GM11168 (cell line): ENCODE measurements at regions not wholly inside any gene's neighbourhood (a gene's known extent, or its start where the extent isn't known, plus 50 kb on each side); places are given as distances from the start of the nearest gene placed in this dataset.

Source experiments
- in situ Hi-C: fragments of 300-500 bp; cut with MboI; formaldehyde crosslinking; loops from one replicate; pipeline ENCODE4 v1.12.0; 2022; ENCODE audit warnings: low sequenced_read_pairs; ENCODE audit not compliant: unreplicated experiment

DNA sequence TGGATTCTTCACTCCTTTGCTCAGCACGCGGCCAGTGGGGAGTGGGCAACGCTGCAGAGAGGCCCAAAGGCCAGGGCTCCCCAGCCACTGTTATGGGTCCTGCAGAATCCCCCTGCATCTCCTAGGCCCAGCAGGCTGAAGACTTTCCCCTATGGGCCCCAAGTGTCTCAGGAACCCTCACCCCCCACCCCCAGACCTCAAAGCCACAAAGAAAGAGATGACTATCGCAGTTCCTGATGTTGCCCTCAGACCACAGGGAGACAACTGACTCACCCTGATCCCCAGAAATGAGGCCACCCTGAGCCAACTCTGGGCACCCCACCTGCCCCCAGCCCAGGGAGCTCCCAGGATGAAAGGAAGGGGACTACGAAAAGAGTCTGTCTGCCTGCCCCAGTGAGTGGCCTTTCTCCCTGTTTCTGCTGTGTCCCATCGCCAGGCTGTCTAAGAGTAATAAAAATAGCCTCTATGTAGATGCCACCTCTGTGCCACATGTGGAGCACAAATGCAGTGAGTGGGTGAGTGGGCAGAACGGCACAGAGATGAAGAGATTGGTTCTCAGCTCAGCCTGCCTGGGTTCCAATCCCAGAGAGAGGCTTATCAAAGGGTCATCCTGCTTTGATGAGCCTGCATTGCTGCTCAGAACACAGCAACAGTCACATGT is 283.0 kb downstream of the UACA start:
- in situ Hi-C loops, result loop anchor here (10.0 to 25.0 kb wide), 2 partner anchors 493 to 756 kb away; no protein-coding TSS in a partner anchor

DNA sequence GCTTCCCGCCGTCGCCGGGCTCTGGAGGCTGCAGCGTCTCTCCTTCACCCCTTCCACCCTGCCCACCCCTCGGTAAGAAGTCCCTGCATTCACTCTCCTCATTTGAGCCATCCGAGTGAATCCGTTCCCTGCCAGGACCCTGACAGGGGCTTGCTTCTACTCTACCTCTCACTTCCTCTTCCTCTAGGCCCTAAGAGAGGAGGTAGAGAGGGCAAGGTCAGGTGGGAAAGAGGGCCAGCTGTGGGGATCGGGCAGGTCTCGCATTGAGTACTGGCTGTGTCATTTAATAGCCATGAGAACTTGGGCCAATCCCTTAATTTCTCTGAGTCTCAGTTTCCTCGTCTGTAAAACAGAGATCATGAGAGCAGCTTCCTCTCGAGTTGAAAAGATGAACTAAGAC is 283.6 kb downstream of the UACA start:
- in situ Hi-C loops, result loop anchor here (10.0 to 25.0 kb wide), 2 partner anchors 492 to 755 kb away; no protein-coding TSS in a partner anchor

DNA sequence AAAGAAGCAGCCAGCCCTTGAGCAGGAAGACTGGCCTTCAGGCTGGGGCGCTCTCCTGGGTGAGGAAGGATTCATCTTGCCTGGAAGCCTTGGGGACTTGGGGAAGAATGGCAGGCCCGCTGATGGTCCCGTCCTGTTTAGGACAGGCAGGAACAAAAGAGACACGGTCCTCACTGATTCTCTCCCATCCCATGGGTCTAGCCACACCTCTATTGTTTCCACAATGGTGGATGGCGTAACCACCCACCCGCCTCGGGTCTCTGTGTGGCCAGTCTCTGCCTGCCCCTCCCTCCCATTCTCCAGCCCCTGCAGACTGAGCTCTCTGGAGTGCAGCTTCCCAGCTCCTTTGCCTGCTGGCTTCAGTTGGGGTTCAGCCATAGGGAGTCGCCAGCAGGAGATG is 284.3 kb downstream of the UACA start:
- in situ Hi-C loops, result loop anchor here (25.0 kb wide), 1 partner anchor 492 kb away; no protein-coding TSS in a partner anchor

DNA sequence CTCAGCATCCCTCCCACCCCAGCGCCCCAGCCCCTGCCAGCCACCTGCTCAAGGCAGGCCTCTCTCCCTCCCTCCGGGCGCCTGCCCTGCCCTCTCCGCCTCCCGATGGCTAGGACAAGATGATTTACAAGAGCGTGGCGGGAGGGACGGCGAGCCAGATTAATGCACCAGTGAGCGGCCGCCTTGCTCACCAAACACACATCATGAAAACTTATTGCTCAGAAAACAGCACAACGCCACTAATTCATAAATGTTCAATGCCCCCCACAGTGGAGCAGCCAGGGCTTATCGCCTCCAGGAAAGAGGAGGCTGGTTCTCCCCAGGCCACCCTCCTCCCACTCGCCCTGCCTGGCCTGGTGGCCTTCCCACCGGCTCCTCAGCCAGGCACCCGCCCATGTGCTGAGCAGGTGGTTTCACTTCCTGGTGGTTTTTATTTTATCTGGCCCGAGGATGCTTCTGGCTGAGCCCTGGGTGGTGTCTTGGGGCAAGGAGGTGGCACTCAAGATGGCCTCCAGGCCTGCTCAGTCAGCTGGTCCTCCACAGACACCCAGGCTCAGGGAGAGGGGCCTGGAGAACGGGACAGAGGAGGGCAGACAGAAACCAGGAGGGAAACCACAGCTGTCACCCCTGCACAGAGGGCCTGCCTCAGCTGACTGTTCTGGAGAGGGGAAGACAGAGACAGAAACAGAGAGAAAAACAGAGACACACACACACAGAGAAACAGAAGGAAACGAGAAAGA is 284.9 kb downstream of the UACA start:
- in situ Hi-C loops, result loop anchor here (25.0 kb wide), 1 partner anchor 491 kb away; no protein-coding TSS in a partner anchor

DNA sequence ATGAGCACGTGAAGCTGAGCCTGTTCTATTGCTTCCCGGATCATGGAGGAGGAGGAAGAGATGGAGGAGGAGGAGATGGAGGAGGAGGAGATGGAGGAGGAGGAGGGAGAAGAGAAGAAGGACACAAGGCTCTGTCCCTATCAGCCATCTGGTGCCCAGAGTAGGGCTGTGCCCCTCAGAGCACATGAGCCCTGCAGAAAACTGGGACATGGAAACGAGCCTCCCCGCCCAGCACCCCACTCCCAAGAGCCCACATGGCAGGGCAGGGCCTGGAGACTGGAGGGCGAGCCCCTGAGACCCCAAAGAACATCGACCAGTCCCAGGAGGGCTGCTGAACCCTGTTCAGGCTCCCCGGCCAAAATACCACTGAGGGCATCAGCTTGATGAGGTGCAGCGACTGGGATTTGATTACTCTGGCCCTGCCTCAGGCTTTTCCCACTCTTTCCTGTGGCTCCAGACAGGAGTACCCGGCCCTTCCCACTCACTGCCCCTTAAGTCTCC is 285.6 kb downstream of the UACA start:
- in situ Hi-C loops, result loop anchor here (25.0 kb wide), 1 partner anchor 490 kb away; no protein-coding TSS in a partner anchor

DNA sequence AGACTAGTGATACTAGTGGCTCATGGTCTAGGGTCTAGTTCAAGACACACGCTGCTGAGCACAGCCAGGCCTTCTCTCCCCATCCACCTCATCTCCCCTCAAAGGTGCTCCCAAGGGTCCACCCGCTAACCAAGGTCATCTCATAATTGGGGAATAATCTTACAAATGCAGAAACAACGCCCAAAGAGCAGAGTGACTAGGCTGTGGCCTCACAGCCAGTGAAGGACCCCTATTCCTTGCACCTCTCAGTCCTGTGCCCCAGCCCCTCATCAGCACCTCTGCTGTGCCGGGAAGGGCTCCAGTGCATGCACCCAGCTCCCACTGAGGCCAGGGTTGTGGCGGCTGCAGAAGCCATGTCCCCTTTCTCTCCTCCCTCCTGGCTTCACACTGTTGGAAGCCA is 286.9 kb downstream of the UACA start:
- in situ Hi-C loops, result loop anchor here (25.0 kb wide), 1 partner anchor 489 kb away; no protein-coding TSS in a partner anchor

DNA sequence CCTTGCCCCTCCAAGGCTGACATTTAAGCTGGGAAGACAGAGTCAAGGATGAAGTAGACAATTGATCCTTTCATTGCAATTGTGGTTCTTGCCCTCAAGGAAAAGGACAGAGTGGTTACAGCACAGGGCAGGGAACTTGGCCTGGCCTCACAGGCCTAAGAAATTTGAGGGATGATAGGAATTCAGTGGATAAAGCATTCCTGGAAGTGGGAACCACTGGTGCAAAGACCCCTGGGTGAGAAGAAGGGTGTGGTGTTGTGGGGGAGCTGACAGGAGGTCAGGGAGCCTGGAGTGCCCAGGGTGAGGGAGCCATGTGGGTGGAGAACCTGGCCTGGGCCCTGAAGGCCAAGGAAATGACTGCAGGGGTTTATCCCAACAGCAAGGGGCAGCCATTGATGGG is 287.4 kb downstream of the UACA start:
- in situ Hi-C loops, result loop anchor here (25.0 kb wide), 1 partner anchor 489 kb away; no protein-coding TSS in a partner anchor

DNA sequence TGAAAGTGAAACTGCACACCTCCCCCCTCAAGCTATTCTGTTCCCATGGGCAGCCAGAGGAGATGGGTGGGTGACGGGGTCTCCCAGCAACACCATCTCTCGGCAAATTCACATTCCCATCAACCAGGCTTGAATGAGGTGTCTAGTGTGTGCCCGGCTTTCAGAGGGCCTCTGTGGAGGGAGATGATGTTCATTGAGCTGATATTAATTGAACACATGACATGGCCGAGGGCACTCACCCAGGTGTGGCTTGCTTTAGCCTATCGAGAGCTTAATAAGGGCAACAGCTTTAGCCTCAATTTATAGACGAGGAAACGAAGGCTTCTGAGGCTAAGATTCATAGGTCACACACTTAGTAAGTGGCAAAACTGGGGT is 288.0 kb downstream of the UACA start:
- in situ Hi-C loops, result loop anchor here (25.0 kb wide), 1 partner anchor 488 kb away; no protein-coding TSS in a partner anchor

DNA sequence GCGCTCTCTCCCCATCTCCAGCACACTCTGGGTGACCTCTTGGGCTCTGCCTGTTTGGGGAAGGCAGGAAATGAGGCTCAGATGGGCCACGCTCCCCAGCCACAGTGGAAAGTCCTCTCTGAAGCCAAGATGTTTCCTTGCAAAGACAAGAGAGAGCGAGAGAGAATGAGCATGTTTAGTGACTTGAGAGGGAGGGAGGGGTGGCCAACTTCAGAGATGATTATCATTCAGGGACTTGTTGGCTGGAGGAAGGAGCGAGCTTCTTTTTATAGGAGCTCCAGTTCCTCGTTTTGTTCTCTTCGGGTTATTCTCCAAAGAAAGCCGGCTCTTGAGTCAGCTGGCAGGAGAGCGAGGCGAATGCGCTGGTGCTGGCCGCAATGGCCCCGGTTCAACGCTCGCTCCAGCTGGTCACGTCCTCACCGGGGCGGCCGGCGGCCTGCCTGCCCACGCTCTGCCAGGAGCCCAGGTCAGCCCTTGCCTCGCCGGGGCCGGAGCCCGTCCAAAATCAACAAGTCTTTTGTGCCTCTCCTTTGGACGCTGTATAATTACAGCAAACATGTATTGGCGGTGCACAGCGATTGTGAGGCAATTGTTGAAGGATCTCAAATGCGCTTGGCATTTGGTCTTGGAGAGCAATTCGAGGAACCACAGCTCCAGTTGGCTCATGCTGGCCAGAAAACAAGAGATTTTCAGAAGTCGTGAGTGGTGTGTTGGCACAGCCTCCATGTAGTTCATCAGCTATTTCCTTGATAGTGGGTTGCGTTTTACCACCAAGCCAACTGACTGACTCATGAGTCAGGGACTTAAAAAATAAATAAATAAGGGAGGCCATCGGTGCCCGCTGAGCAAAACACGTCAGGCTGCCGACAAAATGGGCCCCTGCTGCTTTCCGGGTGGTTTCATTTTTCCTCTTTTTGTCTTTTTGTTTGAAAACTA is 288.6 kb downstream of the UACA start:
- in situ Hi-C loops, result loop anchor here (25.0 kb wide), 1 partner anchor 487 kb away; no protein-coding TSS in a partner anchor

DNA sequence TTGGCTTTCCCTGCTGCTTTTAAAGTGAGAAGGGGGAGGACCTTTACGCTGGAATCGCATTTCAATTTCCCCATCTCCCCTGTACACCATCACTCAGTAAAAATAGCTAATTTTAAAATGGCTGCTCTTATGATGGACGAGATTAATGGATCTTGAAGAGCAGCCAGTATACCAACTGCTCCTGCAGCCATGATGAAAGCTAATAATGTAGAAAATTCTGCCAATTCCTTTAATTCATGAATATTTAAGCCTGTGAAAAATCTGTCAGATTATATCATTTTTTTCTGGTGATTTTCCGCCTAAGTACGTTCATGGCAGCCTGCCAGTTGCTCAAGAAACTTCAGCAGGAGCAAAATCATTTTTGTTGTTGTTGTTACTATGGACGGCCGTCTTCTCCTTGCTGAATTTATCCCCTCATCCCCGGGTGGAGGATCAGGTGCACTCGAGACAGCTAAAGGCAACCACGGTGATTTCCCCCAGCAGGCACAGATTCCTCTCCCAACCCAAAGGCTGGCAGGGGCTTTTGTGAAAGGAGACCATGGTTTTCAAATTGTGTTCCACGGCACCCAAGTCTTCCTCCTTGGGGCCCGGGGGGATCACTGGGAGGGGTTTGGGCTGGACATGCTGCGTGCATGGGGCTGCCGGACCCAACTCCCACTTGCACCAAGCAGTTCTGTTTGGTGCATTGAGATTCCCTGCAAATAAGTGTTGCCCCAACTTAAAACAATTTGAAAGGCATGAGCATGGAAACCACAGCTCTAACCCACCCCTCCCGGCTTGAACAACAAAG is 289.6 kb downstream of the UACA start:
- in situ Hi-C loops, result no loop called here

DNA sequence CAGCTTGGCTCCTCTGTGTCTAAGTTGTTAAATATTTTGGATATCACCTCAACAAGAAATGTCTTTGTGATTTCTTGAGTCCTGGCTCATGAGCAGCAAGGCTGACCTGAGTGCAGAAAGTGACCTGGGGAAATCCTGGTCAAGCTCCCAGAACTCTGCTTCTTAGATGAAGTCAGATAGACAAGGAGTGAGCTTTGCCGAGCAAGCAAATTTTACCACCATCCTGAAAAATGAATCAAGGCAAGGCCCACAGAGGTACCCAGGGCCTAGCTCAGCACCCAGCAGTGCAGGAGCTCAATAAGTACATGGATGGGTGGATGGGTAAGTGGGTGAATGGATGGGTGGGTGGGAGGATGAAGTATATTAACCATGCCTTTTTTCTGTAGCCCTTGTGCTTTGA is 291.8 kb downstream of the UACA start:
- in situ Hi-C loops, result no loop called here

DNA sequence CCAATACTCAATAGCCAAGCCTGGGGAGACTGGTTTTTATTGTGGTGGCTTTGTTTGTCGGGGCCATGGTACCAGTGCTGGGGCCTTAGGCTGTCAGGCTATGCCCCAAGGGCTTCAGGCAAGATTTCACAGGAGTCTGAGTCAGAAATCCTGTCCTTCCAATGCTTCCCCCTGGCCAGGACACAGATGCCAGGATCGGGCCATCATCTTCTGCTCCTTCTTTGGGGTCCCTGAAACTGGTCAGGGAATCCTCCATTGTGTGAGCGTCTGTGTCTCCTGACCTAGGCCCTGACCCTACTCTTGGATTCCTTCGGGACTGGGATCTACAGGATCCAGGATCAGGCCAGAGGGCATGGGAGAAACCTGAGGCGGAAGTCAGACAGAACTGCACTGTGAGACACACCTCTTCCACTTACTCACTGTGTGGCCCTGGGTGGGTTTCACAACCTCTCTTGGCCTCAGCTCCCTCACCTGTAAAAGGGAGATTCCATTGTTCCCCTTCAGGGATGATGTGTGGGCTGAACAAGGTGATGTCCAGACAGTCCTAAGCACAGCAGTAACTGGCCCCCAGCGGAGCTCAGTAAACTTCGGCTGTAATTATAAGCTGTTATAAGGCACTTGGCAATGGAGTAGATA is 292.7 kb downstream of the UACA start:
- in situ Hi-C loops, result no loop called here

DNA sequence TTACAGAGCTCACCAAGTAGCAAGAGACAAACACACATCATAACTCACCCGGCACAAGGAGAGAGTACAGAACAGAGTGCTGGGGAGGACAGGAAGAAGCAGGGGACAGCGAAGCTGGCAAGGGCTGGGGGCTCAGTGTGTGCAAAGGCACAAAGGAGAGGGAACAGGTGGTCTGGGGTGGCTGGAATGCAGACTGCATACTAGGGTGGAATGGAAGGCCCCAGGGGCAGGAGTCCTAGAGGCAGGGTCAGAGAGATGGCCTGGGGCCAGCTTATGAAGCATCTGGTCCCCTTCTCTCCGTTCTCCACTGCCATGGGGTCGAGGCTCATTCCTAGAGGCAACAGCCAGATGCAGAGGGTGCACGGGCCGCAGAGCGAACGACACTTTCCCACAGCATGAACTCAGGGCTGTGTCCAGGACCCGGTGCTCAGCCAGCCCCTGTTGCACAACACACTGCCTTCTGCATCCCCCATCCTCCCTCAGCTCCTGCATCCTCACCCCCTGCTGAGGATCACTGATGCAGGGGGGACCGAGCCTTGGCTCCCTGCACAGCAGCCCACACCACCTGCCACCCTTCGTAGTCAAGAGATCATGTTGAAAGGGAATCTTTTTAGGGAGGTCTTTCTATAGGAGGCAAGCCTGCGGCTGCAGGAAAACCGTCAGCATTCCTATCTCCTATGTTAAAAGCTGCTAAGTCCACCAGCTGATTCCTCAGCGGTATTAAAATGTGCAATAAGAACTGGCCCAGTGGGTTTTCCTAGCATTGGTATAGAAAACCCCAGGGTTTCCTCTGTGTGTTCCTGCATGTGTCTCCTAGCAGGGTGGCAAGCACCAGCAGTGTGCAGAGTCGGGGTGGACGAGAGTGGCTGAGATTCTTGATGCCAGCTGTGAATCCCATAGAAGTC is 293.5 kb downstream of the UACA start:
- in situ Hi-C loops, result no loop called here

DNA sequence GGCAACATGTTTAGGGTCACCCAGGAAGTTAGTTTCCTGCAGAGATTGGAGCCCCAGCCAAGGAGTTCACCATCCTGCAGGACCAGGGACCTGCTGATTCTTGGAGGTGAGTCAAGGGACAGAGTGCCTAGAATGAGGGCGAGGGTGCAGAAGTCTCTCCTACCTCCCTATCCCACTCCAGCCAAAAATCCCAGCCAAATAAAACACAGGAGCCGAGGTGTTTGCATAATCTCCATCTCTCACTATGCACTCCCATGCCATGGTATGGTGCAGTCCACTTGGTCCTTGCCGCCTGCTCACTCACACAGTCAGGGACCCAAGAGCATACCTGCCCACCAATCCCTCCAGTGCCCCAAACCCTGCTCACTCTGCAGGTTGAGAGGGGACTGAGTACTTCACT is 294.2 kb downstream of the UACA start:
- in situ Hi-C loops, result no loop called here

DNA sequence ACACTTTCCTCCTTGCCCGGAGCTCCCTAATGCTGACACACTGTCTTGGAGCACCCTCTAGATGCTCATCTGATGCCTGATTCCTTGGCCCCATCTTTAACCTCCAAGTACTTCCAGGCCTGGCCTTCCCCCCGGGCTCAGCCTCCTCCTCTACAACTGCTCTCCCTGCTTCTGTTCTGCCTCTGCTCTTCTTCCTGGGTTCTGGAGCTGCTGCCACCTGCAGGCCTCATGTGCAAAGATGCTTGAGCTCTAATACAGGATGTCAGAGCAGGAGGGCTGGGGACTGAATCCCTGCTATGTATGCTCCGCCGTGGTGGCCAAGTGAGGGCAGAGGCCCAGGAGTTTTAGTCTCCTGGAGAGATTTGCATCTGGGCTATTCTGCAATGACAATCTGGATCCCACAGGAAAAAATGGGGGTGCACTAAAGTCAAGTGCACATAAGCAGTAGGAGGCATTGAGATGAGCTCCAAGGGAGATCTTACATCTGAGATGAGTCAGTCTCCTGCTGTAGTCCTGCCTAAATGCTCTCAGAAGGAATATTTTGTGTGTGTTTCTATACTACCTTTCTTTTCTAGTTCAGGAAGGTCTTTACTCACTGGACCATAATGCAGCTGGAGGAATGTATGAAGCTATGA is 296.3 kb downstream of the UACA start:
- in situ Hi-C loops, result no loop called here

DNA sequence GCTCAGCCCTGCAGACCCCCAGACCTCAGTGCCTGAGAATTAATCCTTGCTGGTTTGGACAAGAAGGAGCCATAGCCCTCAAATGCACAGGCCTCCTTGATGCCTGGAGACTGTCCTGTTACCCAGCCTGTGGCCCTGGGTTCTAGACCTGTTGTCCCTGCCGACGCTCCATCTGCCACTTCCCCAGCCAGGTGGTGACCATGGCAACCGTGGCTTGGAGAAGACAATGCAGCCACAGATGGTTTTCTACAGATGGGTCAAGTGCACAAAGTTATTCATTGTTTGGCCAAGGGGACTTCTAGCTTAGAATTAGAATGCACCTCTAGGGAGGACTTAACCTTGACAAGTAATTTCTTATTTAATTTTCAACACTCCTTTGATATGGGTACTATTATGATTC is 297.1 kb downstream of the UACA start:
- in situ Hi-C loops, result no loop called here

DNA sequence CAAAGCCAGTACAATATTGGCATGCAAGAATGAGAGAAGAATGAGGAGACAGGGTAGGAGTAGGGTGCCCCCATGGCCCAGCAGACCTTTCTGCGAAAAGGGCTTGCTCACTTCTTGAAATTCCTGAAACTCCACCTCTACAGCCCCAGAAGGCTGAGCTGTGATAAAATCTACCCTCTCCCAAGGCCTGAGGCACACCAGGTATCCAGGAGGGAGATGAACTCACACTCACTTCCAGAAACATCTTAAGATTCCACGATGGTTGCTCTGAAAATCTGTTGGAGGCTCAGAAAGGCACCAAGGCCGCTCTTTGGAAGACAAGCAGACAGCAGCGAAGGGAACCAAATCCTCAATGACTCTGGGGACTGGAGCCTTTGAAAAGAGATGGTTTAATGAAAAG is 297.5 kb downstream of the UACA start:
- in situ Hi-C loops, result no loop called here
